CD4-positive, alpha-beta T cell (primary cell): ENCODE measurements at regions not wholly inside any gene's neighbourhood (a gene's known extent, or its start where the extent isn't known, plus 50 kb on each side); places are given as distances from the start of the nearest gene placed in this dataset.

Experiments used
- ATAC-seq: fragments of 200-7000 bp; cut with Tn5 transposase; one replicate; pipeline ENCODE4 v1.10.0; 2022; ENCODE audit warnings: mild to moderate bottlenecking; ENCODE audit not compliant: poor library complexity
- CTCF ChIA-PET: fragments of 350-600 bp; sonication (Branson Sonifier 250); formaldehyde crosslinking; loops from one replicate; lab custom pipeline; 2021; ENCODE audit warnings: antibody characterized with exemption, inconsistent platforms; lab: Charles Lee
- POLR2A ChIA-PET: fragments of 350-600 bp; sonication (Branson Sonifier 250); formaldehyde crosslinking; loops from one replicate; lab custom pipeline; 2021; ENCODE audit warnings: antibody characterized with exemption, inconsistent platforms; lab: Charles Lee
- DNase-seq, 14 experiments: peaks; one replicate each; pipeline ENCODE4 v3.0.0-alpha.2; 2013 to 2020; ENCODE audit warnings: mixed read lengths in 2 of 14
- H3K27ac ChIP-seq, 2 donors: one replicate each; pipeline versions ENCODE4 v1.5.1 to v1.7.0; 2013; ENCODE audit warnings: low read length in 2 of 2, low read depth in 1 of 2, mild to moderate bottlenecking in 1 of 2
- H3K27me3 ChIP-seq, 2 experiments: 1 replicate in 1 of 2; 2 replicates in 1 of 2; pipeline versions ENCODE4 v1.6.1 to v1.7.0; 2013; ENCODE audit warnings: low read length in 2 of 2, control low read depth in 1 of 2, mild to moderate bottlenecking in 1 of 2, moderate library complexity in 1 of 2; ENCODE audit not compliant: insufficient read depth in 2 of 2, control insufficient read depth in 1 of 2
- H3K36me3 ChIP-seq: one replicate; pipeline ENCODE4 v1.6.1; 2013; ENCODE audit warnings: low read length, control low read depth; ENCODE audit not compliant: insufficient read depth
- H3K4me1 ChIP-seq: one replicate; pipeline ENCODE4 v1.6.1; 2013; ENCODE audit warnings: low read length, control low read depth; ENCODE audit not compliant: insufficient read depth
- H3K4me3 ChIP-seq: one replicate; pipeline ENCODE4 v1.5.1; 2013; ENCODE audit warnings: mild to moderate bottlenecking, low read length, moderate library complexity
- H3K9me3 ChIP-seq, 2 experiments: 1 replicate in 1 of 2; 2 replicates in 1 of 2; pipeline versions ENCODE4 v1.6.1 to v1.7.0; 2013; ENCODE audit warnings: low read length in 2 of 2, mild to moderate bottlenecking in 2 of 2, control low read depth in 1 of 2, moderate library complexity in 1 of 2; ENCODE audit not compliant: control insufficient read depth in 1 of 2, insufficient read depth in 1 of 2
- H3K27ac Mint-ChIP-seq: one replicate; pipeline ENCODE4 v1.8.0; 2020; ENCODE audit warnings: mixed read lengths
- H3K27me3 Mint-ChIP-seq: one replicate; pipeline ENCODE4 v1.8.0; 2021; ENCODE audit warnings: mixed read lengths
- H3K36me3 Mint-ChIP-seq: one replicate; pipeline ENCODE4 v1.8.0; 2021; ENCODE audit warnings: low read depth, mixed read lengths
- H3K4me1 Mint-ChIP-seq: one replicate; pipeline ENCODE4 v1.8.0; 2021; ENCODE audit warnings: low read depth, mixed read lengths
- H3K4me3 Mint-ChIP-seq: one replicate; pipeline ENCODE4 v1.8.0; 2020; ENCODE audit warnings: mild to moderate bottlenecking, mixed read lengths
- H3K9me3 Mint-ChIP-seq: one replicate; pipeline ENCODE4 v1.8.0; 2020; ENCODE audit warnings: mixed read lengths
- CTCF ChIP-seq: fragments of 200-600 bp; IDR thresholded peaks from one replicate; pipeline ENCODE4 v1.8.0; 2022; ENCODE audit warnings: antibody characterized with exemption, mild to moderate bottlenecking
- intact Hi-C, 2 experiments: fragments of 100-400 bp; cut with DNase I in 1 of 2; cut with micrococcal nuclease in 1 of 2; formaldehyde crosslinking; loops; one replicate each; pipeline versions ENCODE4 v1.15.1 to v1.9.0; 2023 to 2025; cut with DNase I, micrococcal nuclease

GRCh38 chr18:39604836-39605235 is 2039.2 kb upstream of the CELF4 start:
- Histone ChIP-seq H3K36me3 (no peaks in the 10 kb centered on the region), H3K9me3 (no peaks in the 10 kb centered on the region), H3K4me3 (no peak overlapping the region), H3K27me3 (no peaks in the 10 kb centered on the region), H3K27ac (no peak overlapping the region), H3K4me1 (no peaks in the 10 kb centered on the region)
- ChIA-PET POLR2A (no interaction called here), CTCF (no interaction called here)
- no peak overlapping the region for H3K4me3 Mint-ChIP-seq
- no peaks in the 10 kb centered on the region for H3K27me3 Mint-ChIP-seq
- intact Hi-C loops = no loop called here
- TF ChIP-seq CTCF = no peak
- no peaks in the 10 kb centered on the region for H3K36me3 Mint-ChIP-seq
- DNase-seq (no peak), ATAC-seq (no peak)
- no peak overlapping the region for H3K27ac Mint-ChIP-seq
- H3K9me3 Mint-ChIP-seq = no peaks in the 10 kb centered on the region
- no peaks in the 10 kb centered on the region for H3K4me1 Mint-ChIP-seq

GRCh38 chr18:39602131-39602530 is 2036.5 kb upstream of the CELF4 start:
- no peaks in the 10 kb centered on the region for H3K27me3 ChIP-seq

GRCh38 chr18:39600894-39601293 is 2035.3 kb upstream of the CELF4 start:
- no peaks in the 10 kb centered on the region for H3K9me3 ChIP-seq
- no peaks in the 10 kb centered on the region for H3K4me1 Mint-ChIP-seq
- ATAC-seq (no peak), DNase-seq (no peak)
- no peak overlapping the region for H3K4me3 ChIP-seq
- intact Hi-C loops = no loop called here
- no peaks in the 10 kb centered on the region for H3K36me3 ChIP-seq
- no peak overlapping the region for H3K27ac Mint-ChIP-seq
- no peaks in the 10 kb centered on the region for H3K36me3 Mint-ChIP-seq
- ChIA-PET POLR2A (no interaction called here), CTCF (no interaction called here)
- H3K27me3 Mint-ChIP-seq = no peaks in the 10 kb centered on the region
- TF ChIP-seq CTCF = no peak
- peaks cover 2% of the 10 kb centered on the region for H3K9me3 Mint-ChIP-seq
- no peak overlapping the region for H3K27ac ChIP-seq
- H3K4me1 ChIP-seq = no peaks in the 10 kb centered on the region
- H3K27me3 ChIP-seq = no peaks in the 10 kb centered on the region
- H3K4me3 Mint-ChIP-seq = no peak overlapping the region

More at GRCh38 chr18:39602131-39602530, 2036.5 kb upstream of the CELF4 start:
- Histone ChIP-seq H3K27ac (no peak overlapping the region), H3K4me3 (no peak overlapping the region), H3K9me3 (no peaks in the 10 kb centered on the region), H3K4me1 (no peaks in the 10 kb centered on the region), H3K36me3 (no peaks in the 10 kb centered on the region)
- Mint-ChIP-seq H3K4me3 (no peak overlapping the region), H3K4me1 (no peaks in the 10 kb centered on the region), H3K27me3 (no peaks in the 10 kb centered on the region), H3K9me3 (peaks cover 2% of the 10 kb centered on the region), H3K27ac (no peak overlapping the region), H3K36me3 (no peaks in the 10 kb centered on the region)
- ATAC-seq (no peak), DNase-seq (no peak)
- TF ChIP-seq CTCF = no peak
- intact Hi-C loops = no loop called here
- ChIA-PET CTCF (no interaction called here), POLR2A (no interaction called here)
